Activated gamma-delta T cell treated with anti-CD3 and anti-CD28 coated beads, Interleukin-2, amount 50 U/mL, for 16 hours (primary cell): ENCODE measurements at regions not wholly inside any gene's neighbourhood (a gene's known extent, or its start where the extent isn't known, plus 50 kb on each side); places are given as distances from the start of the nearest gene placed in this dataset.
"Not testable (repeated sequence)": the region's sequence is repeated elsewhere in the genome, so short reads cannot be mapped to it uniquely, and the experiment has no call there.

Source experiments
- DNase-seq: peaks from one replicate; pipeline ENCODE4 v3.0.0-alpha.2; 2020; ENCODE audit warnings: low read depth

DNA sequence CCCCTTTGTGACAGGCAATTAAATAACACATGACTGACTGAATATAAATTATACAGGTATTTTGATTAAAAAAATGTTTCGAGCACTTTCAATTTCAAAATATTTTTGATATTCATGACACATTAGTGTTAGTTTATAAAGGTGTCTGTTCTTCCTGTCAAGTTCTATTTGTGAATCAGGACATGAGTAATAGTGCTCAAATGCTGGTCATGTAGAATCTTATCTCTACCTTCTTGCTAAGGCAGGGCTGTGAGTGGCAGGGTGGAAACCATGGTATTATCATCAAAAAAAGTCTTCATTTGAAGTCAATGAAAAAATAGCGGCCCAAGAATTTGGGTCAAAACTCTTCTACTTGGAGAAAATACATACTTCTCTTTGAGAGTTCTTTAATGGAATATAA is 250.2 kb downstream of the DACT1 start:
- no peak for DNase-seq

DNA sequence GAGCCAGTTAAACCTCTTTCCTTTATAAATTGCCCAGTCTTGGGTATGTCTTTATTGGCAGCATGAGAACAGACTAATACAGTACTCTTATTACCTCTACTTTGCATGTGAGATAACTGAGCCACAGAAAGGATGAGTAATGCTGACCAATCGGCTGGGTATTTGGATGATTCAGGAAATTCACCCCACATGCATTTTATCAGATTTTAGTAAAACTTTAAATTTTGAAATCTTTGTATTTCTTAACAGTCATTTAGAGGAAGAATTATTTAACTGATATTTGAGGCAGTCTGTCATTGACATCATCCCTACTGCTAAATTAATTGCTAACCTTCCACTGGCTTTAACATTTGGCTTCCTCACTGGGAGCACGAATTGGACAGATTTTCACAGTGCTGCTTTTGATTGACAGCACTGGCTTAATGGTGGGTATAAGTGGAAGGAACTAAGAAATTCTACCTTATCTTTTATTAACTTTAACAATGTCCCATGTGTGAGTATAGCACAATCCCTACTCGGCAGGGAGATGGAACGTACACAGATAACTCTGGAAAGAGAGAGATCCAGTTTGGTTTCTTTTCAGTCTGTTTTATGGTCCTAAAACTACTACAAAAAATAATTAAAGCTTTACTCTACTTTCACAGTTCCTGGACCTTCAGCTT is 261.0 kb downstream of the DACT1 start:
- no peak for DNase-seq

DNA sequence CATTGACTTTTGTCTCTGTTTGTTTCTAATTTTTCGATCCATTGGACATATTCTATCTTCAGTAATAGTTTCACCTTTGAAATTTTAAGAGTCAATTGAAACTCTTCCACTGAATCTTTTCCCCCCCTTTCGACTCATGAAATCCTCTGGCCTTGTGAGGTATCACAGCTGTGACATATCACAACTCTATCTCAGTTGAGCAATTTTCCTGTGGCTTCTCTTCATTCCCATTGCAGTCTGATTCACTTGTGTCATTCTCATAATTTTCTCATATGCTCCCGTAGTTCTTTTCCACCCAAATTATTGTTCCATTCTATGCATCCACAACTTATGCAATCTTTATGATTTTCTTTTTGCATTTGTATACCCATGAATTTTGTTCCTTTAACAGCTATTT is 261.6 kb downstream of the DACT1 start:
- DNase-seq = no peak

DNA sequence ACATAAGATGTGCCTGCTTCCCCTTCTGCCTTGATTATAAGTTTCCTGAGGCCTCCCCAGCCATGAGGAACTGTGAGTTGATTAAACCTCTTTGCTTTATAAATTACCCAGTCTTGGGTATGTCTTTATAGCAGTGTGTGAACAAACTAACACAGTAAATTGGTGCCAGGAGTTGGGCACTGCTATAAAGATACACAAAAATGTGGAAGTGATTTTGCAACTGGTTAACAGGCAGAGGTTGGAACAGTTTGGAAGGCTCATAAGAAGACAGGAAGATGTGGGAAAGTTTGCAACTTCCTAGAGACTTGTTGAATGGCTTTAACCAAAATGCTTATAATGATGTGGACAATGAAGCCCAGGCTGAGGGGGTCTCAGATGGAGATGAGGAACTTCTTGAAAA is 264.1 kb downstream of the DACT1 start:
- DNase-seq = no peak

DNA sequence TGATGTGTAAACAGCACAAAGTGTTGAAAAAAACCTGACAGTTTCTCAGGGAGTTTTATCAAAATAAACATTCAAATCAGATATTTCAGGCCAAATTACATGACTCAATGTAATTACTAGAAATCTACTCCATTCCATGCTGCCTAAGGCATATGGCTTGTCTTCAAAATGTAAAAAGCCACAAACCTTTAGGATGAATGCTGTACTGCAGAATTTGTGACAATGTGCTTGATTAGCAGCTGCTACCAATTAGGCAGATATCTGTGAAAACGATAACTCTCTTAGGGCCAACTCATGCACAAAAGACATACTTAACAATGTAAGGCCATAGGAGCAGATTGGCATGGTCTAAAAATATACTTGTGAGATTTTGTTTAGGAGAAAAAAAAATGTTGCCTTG is 267.0 kb downstream of the DACT1 start:
- DNase-seq = no peak

DNA sequence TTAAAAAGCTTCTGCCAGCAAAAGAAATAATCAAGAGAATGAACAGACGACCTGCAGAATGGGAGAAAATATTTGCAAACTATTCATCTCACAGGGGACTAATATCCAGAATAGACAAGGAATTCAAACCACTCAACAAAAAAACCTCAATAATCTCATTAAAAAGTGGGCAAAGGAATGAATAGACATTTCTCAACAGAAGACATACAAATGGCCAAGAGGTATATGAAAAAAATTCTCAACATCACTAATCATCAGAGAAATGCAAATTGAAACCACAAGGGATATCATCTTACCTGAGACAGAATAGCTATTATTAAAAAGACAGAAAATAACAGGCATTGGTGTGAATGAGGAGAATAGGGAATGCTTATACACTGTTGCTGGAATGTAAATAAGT is 270.0 kb downstream of the DACT1 start:
- no peak for DNase-seq

DNA sequence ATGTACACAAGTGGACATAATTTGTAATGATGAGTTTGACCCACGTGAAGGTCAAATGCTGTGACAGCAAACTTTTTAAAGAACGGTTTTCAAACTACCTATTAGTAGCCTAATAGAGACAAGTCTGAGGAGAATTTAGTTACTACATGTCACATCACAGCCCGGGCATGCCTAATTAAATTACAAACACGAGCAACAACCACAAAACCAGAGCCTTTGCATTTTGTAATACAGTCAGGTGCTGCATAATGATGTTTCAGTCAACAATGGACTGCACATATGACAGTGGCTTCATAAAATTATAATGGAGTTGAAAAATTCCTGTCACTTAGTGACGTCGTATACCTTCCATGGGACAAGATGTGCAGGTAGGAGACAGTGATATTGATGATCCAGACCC is 274.5 kb downstream of the DACT1 start:
- no peak for DNase-seq

DNA sequence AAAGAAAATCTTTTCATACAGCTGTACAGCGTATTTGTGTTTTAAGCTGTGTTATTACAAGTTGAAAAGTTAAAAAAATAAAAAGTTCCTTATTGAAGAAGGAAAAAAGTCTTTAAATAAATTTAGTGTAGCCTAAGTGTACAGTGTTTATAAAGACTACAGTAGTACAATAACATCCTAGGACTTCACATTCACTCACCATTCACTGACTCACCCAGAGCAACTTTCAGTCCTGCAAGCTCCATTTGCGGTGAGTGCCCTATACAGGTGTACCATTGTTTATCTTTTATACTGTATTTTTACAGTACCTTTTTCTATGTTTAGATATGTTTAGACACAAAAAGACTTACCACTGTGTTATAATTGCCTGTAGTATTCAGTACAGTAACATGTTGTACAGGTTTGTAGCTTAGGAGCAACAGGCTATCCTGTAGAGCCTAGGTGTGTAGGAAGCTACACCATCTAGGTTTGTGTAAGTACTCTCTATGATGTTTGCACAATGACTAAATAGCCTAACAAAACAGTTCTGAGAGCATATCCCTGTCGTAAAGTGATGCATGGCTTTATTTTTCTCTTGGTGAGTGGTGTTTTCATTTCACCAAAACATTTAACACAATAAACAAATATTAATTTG is 275.2 kb downstream of the DACT1 start:
- DNase-seq = no peak

DNA sequence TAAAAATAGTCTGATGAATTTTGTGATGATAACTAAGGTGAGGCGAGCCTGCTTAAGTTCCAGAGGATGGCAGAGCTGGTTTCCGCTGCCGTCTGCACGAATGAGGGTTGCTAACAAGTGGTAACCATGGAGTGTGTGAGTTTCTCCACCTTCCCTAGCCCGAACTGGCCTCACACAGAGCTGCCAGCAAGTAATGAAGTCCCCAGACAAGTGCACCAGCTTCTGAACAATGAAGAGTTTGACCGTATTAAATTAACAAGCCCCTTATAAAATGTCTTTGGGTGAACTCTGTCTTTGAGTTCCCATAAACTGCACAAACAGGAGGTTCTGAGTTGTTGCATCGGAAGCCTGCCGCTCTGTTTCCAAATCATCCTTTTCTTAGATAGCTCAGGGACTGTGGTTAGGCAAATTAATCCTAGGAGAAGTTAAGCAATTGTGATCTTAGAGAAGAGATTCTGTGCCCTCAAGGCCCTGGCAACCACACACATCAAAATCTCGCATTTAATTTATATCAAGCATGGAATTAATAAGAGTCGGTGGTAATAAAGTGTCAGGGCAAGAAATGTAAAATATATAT is 274.1 kb upstream of the DAAM1 start:
- no peak for DNase-seq

DNA sequence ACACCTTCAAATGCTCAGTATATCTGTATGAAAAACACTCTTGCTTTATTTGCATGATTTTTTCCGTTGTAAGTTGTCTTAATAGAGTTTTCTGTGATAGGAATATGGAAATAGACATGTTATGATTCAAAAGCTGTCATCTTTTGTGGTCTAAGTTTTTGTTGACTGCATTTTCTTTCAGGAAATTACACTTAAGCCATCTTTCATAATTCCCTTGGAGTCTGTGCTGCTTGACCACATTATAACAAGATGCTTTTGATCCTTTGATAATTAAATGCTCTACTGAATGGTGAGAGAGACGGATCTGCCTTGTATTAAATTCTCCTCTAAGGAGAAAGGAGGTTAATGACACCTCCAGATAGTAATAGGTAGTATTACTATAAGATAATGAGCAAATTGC is 272.8 kb upstream of the DAAM1 start:
- DNase-seq = no peak

DNA sequence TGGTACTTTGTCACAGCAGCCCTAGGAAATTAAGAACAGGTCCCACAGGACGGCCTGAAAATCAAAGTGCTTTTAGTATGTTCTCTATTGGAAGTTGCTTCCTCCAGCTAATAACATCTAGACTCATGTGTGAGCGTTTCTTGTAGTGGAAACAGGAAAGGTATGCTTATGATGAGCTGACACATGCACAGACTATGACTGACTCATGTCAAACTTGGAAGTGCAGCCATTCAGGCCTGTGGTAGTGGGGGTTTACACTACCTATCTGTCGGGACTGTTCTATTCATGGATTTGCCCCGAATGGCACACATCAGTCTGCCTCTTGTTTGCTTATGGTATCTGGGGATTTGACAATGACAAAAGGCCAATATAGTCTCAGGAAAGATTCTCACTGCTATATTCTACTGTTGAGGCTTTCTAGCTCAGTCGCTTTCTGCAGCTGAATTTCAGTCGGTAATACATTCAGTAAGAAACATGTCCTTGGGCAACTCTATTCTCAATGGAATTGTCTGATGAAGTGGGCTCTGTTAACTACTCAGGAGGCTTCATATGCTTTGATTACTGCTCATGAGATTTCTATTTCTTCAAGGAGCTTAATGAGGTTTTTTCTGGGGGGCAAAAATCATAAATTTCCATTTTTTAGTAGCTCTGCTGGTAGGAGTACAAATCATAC is 270.3 kb upstream of the DAAM1 start:
- no peak for DNase-seq

DNA sequence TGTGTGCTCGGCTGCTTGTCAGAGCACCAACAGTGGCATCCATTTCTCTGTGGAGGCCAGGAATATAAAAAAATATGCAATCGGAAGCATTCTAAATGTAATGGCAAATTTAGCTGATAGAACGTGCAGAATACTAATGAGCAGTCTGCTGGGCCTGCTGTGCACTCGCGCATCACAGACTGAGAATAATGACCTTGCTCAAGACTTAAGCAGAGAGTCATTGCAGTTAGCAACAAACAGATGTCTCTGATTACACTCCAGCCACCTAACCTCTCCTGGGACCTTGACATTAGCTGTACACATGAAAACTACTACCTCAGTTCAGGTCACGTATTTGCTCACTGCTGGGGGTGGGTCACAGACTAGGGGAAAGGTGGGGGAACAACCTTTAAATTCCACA is 269.2 kb upstream of the DAAM1 start:
- no peak for DNase-seq

DNA sequence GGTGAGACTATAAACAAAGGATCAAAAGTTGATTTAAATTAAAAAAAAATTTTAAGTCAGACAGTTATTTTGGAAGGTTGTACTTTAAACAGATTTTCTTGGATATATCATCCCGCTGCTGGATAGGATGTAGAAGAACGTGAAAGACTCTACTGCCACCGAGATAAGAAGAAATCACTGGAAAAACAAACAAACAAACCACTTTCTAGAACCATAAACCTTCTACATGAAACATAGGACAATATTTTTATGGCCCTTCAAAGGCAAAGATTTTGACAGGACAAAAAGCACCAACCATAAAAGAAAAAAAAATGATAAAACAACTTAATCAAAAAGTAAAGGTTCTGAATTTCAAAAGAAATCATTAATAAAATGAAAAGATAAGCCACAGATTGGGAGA is 268.2 kb upstream of the DAAM1 start:
- DNase-seq = no peak

DNA sequence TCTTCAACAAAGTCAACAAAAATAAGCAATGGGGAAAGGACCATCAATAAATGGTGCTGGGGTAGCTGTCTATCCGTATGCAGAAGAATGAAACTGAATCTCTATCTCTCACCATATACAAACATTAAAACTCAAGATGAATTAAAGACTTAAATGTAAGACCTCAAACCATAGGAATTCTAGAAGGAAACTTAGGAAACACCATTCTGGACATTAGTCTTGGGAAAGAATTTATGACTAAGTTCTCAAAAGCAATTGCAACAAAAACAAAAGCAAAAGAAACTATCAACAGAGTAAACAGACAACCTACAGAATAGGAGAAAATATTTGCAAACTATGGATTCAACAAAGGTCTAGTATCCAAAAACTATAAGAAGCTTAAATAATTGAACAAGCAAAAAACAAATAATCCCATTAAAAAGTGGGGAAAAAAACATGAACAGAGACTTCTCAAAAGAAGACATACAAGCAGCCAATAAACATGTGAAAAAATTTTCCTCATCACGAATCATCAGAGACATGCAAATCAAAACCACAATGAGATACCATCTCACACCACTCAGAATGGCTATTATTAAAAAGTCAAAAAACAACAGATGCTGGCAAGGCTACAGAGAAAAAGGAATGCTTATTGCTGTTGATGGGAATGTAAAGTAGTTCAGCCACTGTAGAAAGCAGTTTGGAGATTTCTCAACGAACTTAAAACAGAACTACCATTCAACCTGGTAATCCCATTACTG is 266.1 kb upstream of the DAAM1 start:
- DNase-seq = not testable (repeated sequence)

DNA sequence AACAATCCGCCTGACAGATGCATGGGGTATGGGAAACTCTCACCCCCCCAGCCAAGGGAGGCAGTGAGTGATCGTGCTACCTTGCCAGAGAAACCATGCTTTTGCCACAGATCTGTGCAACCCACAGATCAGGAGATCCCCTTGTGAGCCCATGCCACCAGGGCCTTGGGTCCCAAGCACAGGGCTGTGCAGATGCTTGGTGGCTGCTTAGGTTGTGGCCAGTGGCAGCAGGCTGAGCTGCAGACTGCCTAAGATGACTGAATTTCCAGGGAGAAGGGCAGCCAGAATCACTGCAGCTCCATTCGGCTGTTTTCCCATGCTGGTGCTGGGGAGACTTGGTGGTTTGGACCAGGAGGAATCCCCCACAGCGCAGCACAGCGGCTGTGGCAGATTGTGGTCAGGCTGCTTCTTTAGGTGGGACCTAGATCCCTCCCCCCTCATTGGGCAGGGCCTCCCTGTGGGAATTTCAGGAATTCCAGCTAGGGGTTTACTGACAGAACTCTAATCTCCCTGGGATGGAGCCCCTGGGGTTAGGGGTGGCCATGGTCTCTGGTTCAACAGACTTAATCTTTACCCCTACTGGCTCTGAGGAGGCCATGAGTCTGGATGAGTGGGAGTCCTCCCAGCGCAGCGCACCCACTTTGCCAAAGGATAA is 264.6 kb upstream of the DAAM1 start:
- DNase-seq = no peak

DNA sequence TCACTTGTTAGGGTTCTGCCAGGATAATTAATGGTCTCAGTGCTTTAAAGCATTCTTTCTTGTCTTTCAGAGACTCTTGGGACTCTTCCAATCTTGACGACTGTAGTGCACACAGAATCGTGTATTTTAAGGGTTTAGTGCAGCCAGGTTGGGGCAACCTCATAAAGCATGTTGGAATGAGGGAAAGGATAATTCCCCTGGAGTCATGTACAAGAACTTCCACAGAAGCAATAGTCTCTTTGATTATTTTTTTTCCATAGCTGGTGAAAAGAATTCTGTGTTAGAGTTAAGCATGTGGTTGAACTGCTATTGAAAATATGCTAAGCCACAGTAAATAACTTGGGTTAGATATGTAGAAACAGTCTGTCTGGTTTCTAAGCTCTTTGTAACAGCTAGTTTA is 246.8 kb upstream of the DAAM1 start:
- no peak for DNase-seq

DNA sequence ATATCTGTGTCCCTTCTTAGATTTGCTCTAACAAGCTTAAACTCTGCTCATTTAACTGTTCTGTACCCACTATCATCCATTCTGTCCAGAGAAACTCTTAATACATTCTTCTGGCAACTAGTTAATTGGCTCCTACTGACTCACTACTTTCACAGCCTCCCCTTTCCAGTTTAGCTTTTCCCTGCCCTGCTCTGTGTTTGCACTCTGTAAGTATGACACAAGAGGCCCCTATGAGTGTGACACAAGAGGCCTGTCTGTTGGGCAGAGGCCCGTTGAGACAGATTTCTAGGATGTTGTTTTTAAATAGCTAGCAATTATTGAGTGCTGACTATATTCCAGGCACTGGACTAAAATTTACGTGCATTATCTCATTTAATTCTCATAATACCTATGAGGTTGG is 246.0 kb upstream of the DAAM1 start:
- no peak for DNase-seq

DNA sequence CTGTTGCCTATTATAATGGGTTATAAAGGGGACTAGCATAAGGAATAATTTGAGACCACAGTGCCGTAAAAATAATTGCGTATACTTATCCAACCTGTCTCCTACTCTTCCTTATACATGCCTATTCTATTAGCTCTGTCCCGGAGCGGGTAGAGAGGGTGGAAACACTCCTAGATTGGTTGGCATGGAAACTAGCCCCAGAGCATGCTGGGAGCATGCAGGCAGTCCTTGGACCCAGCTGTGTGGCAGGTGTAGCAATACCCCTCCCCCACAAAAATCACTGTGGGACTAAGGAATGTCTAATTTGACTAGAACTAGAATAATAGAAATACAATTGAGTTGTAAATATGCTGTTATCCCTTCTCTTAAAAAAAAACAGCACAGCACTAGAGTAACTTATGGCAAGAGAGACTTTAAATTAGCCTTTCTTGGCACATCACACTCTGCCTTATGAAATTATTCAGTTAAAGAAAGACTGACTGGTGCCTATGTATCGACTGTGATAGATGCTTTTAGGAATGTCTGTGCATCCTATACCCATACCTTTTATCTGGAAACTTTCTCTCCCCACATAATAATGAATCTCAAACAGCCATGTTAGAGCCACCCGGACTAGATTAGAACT is 244.0 kb upstream of the DAAM1 start:
- DNase-seq = no peak

DNA sequence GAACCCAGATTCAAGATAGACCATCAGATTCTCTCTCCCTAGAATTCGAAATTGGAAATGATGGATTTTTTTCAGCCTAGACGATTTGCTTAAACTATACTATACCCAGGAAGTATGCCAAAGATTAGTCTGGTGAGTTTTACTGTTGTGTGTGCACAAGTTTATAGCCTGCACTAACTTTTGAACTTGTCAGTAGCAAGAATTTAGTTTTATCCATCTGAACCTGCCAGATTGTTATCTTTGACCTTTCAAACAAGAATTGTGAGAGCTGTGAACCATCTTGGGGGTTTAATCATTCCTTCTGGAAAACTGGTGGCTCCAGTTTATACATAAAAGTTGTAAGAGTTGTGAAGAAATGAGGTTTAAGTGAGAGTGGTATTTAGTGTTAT is 243.5 kb upstream of the DAAM1 start:
- DNase-seq = no peak

DNA sequence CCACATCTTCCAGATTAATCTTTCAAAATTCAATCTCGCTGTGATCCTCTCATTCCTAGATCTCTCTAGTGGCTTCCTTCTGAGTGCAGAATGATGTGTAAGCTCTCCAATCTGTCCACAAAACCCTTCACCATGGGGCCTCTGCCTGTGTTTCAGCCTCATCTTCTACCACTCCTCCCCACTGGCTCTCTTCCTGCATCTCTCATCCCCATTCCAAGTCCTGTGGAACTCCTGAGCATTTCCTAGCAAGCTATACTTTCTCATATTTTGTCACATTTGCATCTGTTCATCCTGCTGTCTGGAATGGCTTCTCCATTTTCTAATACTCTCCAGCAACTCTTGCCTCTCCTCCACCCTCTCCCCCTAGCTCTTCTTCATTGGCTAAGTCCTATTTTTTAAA is 242.0 kb upstream of the DAAM1 start:
- DNase-seq = no peak

DNA sequence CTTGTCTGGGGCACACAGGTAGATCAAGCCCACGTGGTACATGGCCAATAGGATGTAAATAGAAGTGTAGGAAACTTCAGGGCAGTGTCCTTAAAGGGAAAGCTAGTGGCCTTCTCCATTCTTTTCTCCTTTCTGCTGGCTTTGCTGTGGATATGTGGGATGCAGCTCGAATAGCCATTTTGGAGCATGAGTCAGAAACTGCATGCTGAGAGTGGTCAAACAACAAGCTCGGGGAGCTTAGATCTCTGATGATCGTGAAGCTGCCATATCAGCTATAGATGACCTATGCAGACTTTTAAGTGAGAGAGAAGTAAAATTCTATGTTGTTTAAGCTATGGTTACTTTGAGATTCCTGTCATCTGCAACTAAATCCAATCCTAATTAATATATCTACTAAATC is 241.3 kb upstream of the DAAM1 start:
- no peak for DNase-seq
